ENCODE measurements at regions not wholly inside any gene's neighbourhood (a gene's known extent, or its start where the extent isn't known, plus 50 kb on each side); places are given as distances from the start of the nearest gene placed in this dataset.

GRCh38 chr1:56153276-56153675 lies 426.1 kb downstream of the PLPP3 start:
- Mint-ChIP-seq H3K9me3 (no peaks in the 10 kb centered on the region), H3K27me3 (ENCODE audit: low read depth) (no peaks in the 10 kb centered on the region), H3K4me1 (ENCODE audit: low read depth) (no peaks in the 10 kb centered on the region), H3K36me3 (ENCODE audit: low read depth) (no peaks in the 10 kb centered on the region), H3K4me3 (ENCODE audit: low read depth) (no peak overlapping the region), H3K27ac (no peak overlapping the region)
- intact Hi-C loops (cut with micrococcal nuclease) = no loop called here
- no peak for DNase-seq (ENCODE audit: low spot score)

- Mint-ChIP-seq H3K4me1 (ENCODE audit: low read depth) (no peaks in the 10 kb centered on the region), H3K4me3 (ENCODE audit: low read depth) (no peak overlapping the region), H3K27ac (no peak overlapping the region), H3K27me3 (ENCODE audit: low read depth) (no peaks in the 10 kb centered on the region), H3K36me3 (ENCODE audit: low read depth) (no peaks in the 10 kb centered on the region), H3K9me3 (no peaks in the 10 kb centered on the region)
- intact Hi-C loops (cut with micrococcal nuclease) = no loop called here
- DNase-seq (ENCODE audit: low spot score) = no peak
Measured at GRCh38 chr1:56152635-56153034, 426.7 kb downstream of the PLPP3 start.

GRCh38 chr1:56151402-56151801 lies 428.0 kb downstream of the PLPP3 start:
- Mint-ChIP-seq H3K4me1 (ENCODE audit: low read depth) (no peaks in the 10 kb centered on the region), H3K27ac (no peak overlapping the region), H3K36me3 (ENCODE audit: low read depth) (no peaks in the 10 kb centered on the region), H3K9me3 (no peaks in the 10 kb centered on the region), H3K4me3 (ENCODE audit: low read depth) (no peak overlapping the region), H3K27me3 (ENCODE audit: low read depth) (no peaks in the 10 kb centered on the region)
- intact Hi-C loops (cut with micrococcal nuclease) = no loop called here
- no peak for DNase-seq (ENCODE audit: low spot score)

- H3K4me1 Mint-ChIP-seq (ENCODE audit: low read depth) = no peaks in the 10 kb centered on the region
- no peaks in the 10 kb centered on the region for H3K9me3 Mint-ChIP-seq
- no peaks in the 10 kb centered on the region for H3K27me3 Mint-ChIP-seq (ENCODE audit: low read depth)
- DNase-seq (ENCODE audit: low spot score) = no peak
- no peak overlapping the region for H3K4me3 Mint-ChIP-seq (ENCODE audit: low read depth)
- no peaks in the 10 kb centered on the region for H3K36me3 Mint-ChIP-seq (ENCODE audit: low read depth)
- intact Hi-C loops (cut with micrococcal nuclease) = no loop called here
- H3K27ac Mint-ChIP-seq = no peak overlapping the region
Measured at GRCh38 chr1:56150441-56151215, 428.7 kb downstream of the PLPP3 start.

GRCh38 chr1:56149761-56150160 lies 429.6 kb downstream of the PLPP3 start:
- Mint-ChIP-seq H3K27me3 (ENCODE audit: low read depth) (no peaks in the 10 kb centered on the region), H3K9me3 (no peaks in the 10 kb centered on the region), H3K36me3 (ENCODE audit: low read depth) (no peaks in the 10 kb centered on the region), H3K27ac (no peak overlapping the region), H3K4me3 (ENCODE audit: low read depth) (no peak overlapping the region), H3K4me1 (ENCODE audit: low read depth) (no peaks in the 10 kb centered on the region)
- DNase-seq (ENCODE audit: low spot score) = no peak
- intact Hi-C loops (cut with micrococcal nuclease) = no loop called here

GRCh38 chr1:56148326-56149193 lies 430.8 kb downstream of the PLPP3 start:
- Mint-ChIP-seq H3K4me3 (ENCODE audit: low read depth) (no peak overlapping the region), H3K36me3 (ENCODE audit: low read depth) (no peaks in the 10 kb centered on the region), H3K4me1 (ENCODE audit: low read depth) (no peaks in the 10 kb centered on the region), H3K27me3 (ENCODE audit: low read depth) (no peaks in the 10 kb centered on the region), H3K27ac (no peak overlapping the region), H3K9me3 (no peaks in the 10 kb centered on the region)
- DNase-seq (ENCODE audit: low spot score) = no peak
- intact Hi-C loops (cut with micrococcal nuclease) = no loop called here

- Mint-ChIP-seq H3K9me3 (no peaks in the 10 kb centered on the region), H3K36me3 (ENCODE audit: low read depth) (no peaks in the 10 kb centered on the region), H3K27me3 (ENCODE audit: low read depth) (no peaks in the 10 kb centered on the region), H3K4me3 (ENCODE audit: low read depth) (no peak overlapping the region), H3K27ac (no peak overlapping the region), H3K4me1 (ENCODE audit: low read depth) (no peaks in the 10 kb centered on the region)
- intact Hi-C loops (cut with micrococcal nuclease) = no loop called here
- no peak for DNase-seq (ENCODE audit: low spot score)
Measured at GRCh38 chr1:56147459-56147858, 431.9 kb downstream of the PLPP3 start.

GRCh38 chr1:56147034-56147433 lies 432.3 kb downstream of the PLPP3 start:
- no peak for DNase-seq (ENCODE audit: low spot score)
- Mint-ChIP-seq H3K9me3 (no peaks in the 10 kb centered on the region), H3K27ac (no peak overlapping the region), H3K36me3 (ENCODE audit: low read depth) (no peaks in the 10 kb centered on the region), H3K4me3 (ENCODE audit: low read depth) (no peak overlapping the region), H3K4me1 (ENCODE audit: low read depth) (no peaks in the 10 kb centered on the region), H3K27me3 (ENCODE audit: low read depth) (no peaks in the 10 kb centered on the region)
- intact Hi-C loops (cut with micrococcal nuclease) = no loop called here

- Mint-ChIP-seq H3K36me3 (ENCODE audit: low read depth) (no peaks in the 10 kb centered on the region), H3K9me3 (no peaks in the 10 kb centered on the region), H3K27ac (no peak overlapping the region), H3K27me3 (ENCODE audit: low read depth) (no peaks in the 10 kb centered on the region), H3K4me3 (ENCODE audit: low read depth) (no peak overlapping the region), H3K4me1 (ENCODE audit: low read depth) (no peaks in the 10 kb centered on the region)
- intact Hi-C loops (cut with micrococcal nuclease) = no loop called here
- DNase-seq (ENCODE audit: low spot score) = no peak
Measured at GRCh38 chr1:56146449-56146848, 432.9 kb downstream of the PLPP3 start.

GRCh38 chr1:56145581-56145980 lies 433.8 kb downstream of the PLPP3 start:
- Mint-ChIP-seq H3K4me3 (ENCODE audit: low read depth) (no peak overlapping the region), H3K27ac (no peak overlapping the region), H3K36me3 (ENCODE audit: low read depth) (no peaks in the 10 kb centered on the region), H3K9me3 (no peaks in the 10 kb centered on the region), H3K27me3 (ENCODE audit: low read depth) (no peaks in the 10 kb centered on the region), H3K4me1 (ENCODE audit: low read depth) (no peaks in the 10 kb centered on the region)
- intact Hi-C loops (cut with micrococcal nuclease) = no loop called here
- no peak for DNase-seq (ENCODE audit: low spot score)

- no peaks in the 10 kb centered on the region for H3K9me3 Mint-ChIP-seq
- DNase-seq (ENCODE audit: low spot score) = no peak
- no peak overlapping the region for H3K27ac Mint-ChIP-seq
- no peak overlapping the region for H3K4me3 Mint-ChIP-seq (ENCODE audit: low read depth)
- intact Hi-C loops (cut with micrococcal nuclease) = no loop called here
- H3K27me3 Mint-ChIP-seq (ENCODE audit: low read depth) = no peaks in the 10 kb centered on the region
- no peaks in the 10 kb centered on the region for H3K4me1 Mint-ChIP-seq (ENCODE audit: low read depth)
- H3K36me3 Mint-ChIP-seq (ENCODE audit: low read depth) = no peaks in the 10 kb centered on the region
Measured at GRCh38 chr1:56142301-56142700, 437.1 kb downstream of the PLPP3 start.

- intact Hi-C loops (cut with micrococcal nuclease) = no loop called here
- H3K4me1 Mint-ChIP-seq (ENCODE audit: low read depth) = no peaks in the 10 kb centered on the region
- no peaks in the 10 kb centered on the region for H3K36me3 Mint-ChIP-seq (ENCODE audit: low read depth)
- DNase-seq (ENCODE audit: low spot score) = no peak
- H3K9me3 Mint-ChIP-seq = no peaks in the 10 kb centered on the region
- no peaks in the 10 kb centered on the region for H3K27me3 Mint-ChIP-seq (ENCODE audit: low read depth)
- no peak overlapping the region for H3K4me3 Mint-ChIP-seq (ENCODE audit: low read depth)
- H3K27ac Mint-ChIP-seq = no peak overlapping the region
Measured at GRCh38 chr1:56139836-56140235, 439.5 kb downstream of the PLPP3 start.
